Mesenteric fat pad (tissue), 1 donor: ENCODE measurements at regions not wholly inside any gene's neighbourhood (a gene's known extent, or its start where the extent isn't known, plus 50 kb on each side); places are given as distances from the start of the nearest gene placed in this dataset.
A peak's percentile ranks its signal among the peaks of the same experiment; 100 is the strongest.

ENCODE experiments used
- DNase-seq: peaks from one replicate; pipeline ENCODE4 v3.0.0-alpha.2; 2020; ENCODE audit warnings: low spot score
- donor health status: DM: yes; HTN: yes; CAD: no.

DNA sequence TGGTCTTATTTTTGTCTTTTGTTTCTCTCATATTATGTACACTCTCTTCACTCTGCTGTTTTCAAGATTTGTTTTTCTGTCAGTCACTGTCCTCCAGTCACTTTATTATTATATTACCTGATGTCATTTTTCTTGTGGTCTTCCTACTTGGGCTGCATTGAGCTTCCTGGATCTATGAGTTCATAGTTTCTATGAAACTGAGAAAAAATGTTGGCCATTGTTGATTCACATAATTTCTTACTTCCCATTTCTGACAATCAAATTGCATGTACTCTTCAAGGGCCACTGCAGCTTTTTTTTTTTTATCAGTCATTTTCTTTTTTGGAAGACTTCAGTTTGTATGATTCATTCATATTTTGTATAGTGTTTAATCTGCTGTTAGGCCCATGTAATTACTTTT lies 1180.6 kb upstream of the GBE1 start:
- no peak for DNase-seq

DNA sequence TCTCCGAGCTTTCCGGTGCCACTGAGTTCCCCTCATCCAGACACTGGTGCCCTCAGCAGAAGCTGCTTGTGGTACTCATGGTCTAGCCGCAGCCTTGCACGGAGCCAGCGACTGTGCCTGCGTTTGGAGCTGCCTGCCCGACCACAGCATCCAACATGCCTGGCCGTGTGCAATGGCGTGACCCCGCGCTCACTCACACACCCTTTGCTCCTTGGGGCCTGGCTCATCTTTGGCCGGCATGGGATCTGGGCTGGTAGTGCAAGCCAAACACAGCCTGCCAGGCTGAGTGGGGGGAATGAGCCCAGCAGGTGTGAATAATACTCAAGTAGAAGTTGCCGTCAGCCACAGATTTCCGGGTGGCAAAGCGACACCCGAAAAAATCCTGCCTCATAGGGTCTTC lies 1178.7 kb upstream of the GBE1 start:
- DNase-seq, result peak; percentile 74

DNA sequence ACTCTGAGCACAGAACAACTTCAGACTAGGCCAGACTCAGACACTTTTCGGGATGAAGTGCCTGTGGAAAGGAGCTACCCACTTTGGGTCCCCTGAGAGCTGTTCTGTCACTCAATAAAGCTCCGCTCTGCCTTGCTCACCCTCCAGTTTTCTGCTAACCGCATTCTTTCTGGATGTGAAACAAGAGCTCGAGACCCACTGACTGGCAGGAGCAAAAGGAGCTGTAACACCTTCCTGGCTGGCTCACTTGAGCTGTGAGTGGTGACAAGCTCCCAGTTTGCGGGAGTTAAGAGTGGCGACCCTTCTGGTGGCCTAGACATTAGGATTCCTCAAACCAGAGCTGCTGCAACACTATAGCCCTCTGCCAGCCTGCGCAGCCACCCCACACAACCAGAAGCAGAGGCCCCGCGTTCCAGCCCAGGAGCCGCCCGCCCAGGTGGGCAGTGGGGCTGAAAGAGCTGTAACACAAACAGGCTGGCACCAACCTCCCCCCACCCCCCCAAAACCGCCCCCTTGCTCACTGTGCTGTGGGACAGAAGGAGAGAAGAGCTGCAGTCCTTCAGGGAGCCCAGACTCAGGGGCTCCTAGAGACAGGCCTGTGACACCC lies 1178.1 kb upstream of the GBE1 start:
- DNase-seq, result no peak

DNA sequence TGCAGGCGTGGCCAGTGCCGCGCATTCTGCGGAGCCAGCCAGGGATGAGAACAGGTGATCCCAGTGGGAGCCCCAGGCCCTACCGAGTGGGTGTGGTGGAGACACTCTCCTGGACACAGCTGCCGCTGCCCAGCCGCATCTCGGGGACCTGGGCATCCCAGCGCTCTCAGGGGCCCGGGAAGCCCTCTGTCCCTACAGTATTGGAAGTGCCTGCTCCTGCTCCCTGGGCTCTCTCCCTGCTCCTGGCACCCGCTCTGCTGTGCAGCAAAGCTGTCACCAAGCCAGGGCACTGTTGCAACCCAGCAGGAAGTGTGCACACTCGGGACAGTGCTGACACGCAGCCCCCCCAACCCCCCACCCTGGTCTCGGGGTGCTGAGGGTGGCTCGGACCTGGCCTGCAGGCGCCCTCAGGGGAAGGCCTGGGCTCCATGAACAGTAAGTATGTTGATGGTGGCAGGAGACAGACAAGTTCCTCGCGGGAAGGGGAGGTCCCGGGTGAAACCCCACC lies 1177.4 kb upstream of the GBE1 start:
- DNase-seq, result peak; percentile 69

DNA sequence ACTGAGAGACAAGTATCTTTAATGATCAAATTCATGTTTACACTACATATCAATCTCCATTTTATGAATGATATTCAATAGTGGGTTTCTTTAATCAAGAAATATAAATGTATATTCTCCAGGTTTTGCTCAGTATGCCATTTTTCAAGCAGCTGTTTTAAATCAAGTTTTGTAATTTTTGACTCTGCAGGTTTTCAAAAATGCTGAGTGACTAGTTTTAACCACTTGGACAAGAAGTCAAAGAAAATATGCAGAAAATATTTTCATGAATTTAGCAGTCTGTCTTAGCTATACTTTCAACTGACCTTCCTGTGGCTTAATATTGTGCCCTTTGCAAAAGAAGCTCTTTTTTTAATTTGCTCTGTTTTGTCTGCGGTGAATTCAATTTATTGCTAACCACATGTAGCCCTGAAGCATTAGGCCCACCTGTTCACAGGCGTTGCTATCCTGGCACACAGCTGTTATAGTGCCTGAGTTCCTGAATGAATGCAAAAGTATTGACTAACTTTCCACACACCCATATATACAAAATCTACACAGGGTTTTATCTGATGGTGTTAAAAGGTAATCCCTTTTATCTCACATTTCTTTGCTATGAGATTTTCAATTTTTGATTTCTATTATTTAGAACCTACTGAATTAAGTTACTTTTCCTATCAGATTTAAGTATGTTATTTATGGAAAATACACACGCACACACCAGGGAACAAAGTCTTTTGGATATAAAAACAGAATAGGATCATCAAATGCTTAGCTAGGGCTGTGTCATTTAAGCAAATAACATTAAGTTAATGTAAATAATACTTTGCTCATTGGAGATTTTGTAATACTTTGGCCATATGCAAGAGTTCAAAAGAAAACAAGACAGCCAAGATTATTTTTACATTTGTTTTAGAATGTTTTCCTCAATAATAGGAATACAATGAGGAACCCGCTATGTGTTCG lies 1166.1 kb upstream of the GBE1 start:
- no peak for DNase-seq

DNA sequence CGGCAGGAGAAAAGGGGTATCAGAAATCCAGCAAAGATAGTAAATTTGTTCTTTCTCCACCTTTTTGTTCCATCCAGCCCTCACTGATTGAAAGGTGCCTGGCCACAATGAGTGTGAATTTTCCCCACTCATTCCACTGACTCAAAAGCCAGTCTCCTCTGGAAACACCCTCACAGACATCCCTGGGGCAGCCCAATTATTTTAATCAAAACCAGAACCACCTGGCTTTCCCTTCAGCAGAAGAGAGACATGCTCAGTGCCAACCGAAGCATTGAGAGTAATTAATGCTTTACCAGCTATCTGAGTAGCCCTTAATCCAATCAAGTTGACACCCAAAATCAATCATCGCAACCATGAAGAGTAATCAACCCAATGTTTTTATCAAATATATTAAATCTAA lies 1129.6 kb upstream of the GBE1 start:
- no peak for DNase-seq

DNA sequence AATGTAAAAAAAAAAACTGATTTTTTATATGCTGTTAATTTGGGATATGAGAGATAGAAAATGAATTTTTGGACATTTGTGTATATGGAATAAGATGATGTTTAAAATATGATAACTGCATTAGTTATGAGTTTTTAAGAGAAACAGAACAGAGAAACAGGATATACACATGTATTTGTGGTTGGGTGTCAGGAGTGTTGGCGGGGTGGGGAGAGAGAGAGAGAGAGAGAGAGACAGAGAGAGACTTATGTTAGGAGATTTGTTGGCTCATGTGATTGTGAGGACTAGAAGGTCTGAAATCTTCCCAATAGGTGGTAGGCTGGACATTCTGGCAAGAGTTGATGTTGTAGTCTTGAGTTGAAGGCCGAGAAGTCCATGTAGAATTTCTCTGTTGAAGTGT lies 1121.6 kb upstream of the GBE1 start:
- DNase-seq, result no peak

DNA sequence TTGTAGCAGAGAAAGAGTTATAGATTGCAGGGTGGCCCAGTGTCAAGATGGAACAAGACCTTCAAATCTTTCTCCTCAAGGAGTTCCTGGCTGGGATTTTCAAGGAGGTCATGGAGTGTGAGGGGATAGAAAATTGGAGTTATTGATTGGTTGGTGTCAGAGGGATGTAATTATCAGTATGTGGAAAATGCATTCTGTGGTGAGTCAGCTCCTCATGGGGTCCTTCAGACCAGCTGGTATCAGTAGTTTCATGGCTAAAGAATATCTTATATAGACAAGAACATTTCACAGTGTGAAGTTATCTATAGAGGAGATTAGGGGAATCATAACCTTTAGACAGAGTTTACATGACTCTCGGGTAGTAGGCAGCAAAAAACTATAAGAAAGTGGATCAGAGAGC lies 1114.0 kb upstream of the GBE1 start:
- no peak for DNase-seq

DNA sequence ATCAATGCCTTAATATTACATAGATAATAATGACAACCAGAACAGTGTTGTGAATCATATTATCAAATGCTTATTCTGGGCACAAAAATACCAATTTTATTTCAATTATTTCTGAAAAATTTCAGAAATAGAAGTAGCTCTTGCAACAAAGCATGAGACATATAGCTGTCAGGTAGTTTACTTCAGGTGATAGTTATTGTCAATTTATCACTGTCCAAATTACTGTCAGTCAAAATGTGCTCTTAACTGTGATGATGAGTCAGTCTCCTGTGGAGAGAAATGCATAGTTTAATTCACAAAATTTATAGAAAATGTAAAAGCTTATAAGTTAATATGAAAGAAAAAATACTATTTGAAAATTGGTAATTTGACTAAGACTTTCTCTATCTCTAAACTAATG lies 1078.4 kb upstream of the GBE1 start:
- no peak for DNase-seq

DNA sequence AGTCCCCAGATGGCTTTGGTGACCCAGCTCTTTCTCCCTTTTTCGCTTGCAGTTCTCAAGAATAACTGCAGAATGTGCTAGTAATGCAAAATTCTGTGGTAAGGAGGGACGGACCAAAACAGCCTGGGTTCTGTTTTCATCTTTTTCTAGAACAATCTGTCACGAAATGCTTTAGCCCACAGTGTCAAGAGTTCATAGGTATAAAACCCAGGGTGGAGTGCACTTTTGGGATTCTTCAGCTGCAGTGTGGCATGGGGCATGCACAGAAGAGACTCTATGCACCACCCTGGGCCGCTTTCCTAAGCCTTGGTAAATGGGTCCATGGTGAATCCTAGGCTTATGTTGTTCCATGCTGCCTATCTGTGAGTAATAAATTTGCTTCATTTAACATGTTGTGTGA lies 1072.7 kb upstream of the GBE1 start:
- no peak for DNase-seq

DNA sequence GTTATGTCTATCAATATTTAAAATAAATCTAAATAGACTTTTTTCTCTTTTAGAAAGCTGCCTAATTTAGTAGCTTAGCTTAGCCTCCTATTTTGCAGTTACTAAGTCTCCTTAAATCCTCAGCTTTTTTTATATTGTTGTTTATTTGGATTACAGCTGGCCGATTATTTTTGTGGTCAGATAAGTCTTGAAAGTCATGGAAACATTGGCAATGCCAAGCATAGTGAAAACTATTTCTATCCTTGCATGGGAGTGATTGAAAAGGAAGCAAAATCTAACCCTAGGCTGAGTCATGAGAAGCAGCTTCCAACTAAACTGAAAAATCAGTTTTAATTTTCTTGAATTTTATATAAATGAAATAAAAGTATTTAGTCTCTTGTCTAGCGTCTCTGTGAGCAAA lies 1063.0 kb upstream of the GBE1 start:
- DNase-seq, result no peak

DNA sequence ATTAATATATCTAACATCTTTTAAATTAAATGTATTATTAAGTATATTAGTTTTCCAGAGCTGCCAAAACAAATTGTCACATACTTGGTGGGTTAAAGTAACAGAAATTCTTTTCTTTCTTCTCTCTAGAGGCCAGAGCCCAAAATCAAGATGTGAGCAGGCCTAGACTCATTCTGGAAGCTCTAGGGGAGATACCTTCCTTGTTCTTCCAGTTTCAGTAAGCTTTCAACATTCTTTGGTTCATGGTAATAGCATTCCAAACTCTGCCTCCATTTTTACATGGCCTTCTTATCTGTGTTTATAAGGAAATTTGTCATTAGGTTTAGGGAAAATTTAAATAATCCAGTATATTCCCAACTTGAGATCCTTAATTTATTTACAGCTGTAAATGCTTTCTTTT lies 1054.6 kb upstream of the GBE1 start:
- no peak for DNase-seq

DNA sequence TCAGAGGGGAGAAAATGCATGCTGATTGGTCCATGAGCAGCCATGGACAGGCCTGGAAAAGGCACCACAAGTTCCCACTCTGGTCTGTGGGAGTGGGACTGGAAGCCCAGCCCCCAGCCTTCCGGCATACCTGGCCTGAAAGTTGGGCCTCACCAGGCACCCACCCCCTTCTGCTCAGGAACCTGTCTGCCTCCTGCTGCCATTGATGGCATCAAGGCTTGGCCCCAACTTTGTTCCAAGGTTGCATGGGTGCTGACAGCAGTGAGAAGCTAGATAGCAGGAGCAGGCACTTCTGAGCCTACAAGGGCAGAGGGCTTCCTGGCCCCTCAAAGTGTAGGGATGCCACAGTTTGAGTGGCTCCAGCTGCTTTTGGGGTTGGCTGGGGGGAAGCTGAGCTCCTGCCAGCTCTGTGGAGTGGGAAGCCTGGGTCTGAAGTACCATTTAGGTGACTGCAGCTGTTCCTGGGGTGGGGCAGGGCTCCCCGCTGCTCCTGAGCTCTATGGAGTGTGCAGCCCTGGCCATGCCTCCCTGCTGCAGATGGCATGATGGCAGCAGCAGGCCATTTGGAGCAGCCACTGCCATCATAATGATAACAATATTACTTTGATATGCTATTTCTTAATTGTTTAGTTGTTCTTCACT lies 1054.1 kb upstream of the GBE1 start:
- no peak for DNase-seq

DNA sequence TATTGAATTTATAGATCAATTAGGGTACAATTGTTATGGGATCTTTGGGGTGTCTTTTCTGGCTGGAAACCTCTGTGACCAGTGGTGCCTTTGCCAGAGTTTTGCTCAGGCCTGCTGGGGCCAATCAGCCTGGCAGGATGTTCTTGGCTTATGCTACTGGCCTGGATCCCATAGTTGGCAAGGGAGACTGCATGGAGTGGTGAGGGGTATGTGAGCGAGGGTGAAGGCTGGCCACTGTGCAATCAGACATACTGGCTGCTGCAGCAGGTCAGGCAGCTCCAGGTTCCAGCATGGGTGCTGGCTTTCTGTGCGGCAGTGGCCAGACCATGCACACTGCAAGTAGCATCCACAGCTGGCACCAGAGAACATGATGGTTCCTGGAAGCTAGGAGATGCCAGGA lies 1053.2 kb upstream of the GBE1 start:
- DNase-seq, result no peak

DNA sequence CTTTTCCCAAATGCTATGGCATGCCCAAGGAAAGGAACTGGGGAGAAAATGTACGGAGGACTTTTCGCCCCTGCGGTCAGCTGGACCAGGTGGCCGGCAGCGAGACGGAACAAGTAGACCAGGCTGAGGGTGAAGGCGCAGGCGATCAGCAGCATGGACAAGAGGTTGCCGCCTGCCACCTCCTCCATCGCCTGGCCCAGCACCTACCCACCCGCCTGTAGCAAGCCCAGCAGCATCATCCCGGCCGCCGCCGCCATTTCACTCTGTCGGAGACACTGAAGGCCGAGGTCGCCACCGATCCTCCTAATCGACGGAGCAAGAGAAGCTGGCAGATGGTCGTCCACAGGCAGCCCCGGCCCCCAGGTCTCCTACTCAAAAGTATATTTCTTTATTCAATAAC lies 1046.3 kb upstream of the GBE1 start:
- DNase-seq, result no peak

DNA sequence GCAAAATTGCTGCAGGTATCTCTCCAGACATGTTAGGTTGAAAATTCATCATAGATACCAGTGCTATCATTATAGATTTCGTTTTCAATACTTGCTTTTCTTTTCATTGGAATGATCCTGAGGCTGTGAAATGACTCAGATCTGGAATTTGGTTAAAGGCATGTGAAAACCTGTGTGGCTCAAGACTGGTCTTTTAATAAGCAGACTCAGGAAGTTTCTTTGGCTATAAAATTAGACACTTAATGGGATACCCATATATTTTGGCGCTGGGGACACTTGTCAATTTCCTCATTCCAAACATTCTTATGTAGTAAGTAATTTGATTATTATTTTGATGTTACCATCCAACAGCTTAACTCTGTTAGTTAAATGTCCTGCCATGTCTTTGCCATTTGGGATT lies 1041.1 kb upstream of the GBE1 start:
- DNase-seq, result no peak

DNA sequence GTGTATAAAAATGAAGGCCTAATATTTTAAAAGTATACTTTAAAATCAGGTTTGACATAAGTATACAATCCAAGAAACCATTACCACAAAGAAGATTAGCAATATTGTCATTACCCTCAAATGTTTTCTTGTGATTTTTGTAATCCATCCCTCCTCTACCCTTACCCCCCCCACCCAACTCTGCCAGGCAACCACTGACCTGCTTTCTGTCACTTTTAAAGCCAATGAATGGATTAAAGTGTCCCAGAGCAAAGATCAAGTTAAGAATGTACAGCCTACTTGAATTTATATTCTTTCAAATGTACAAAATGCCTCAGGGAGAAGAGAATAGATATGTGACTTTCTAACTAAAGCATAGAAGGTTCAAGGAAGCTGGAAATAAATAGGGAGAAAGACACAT lies 1038.8 kb upstream of the GBE1 start:
- DNase-seq, result no peak

DNA sequence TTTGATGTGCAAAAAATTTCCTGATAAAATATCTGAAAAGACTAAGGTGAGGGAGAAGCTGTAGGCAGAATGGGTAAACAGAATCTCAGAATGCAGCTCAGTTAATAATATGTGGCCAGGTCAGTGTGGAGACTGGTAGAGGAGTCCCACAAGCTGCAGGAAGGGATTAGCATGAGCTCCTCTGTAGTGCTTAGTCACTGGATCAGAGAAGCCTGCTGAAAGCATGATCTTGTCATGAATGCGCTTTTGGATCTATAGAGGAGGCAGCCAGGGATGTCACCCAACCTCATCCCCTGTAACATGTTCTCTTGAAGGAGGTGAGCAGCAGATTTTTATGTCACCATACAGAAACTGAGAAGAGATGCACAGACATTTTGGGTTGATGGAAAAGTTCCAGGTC lies 1035.3 kb upstream of the GBE1 start:
- no peak for DNase-seq

DNA sequence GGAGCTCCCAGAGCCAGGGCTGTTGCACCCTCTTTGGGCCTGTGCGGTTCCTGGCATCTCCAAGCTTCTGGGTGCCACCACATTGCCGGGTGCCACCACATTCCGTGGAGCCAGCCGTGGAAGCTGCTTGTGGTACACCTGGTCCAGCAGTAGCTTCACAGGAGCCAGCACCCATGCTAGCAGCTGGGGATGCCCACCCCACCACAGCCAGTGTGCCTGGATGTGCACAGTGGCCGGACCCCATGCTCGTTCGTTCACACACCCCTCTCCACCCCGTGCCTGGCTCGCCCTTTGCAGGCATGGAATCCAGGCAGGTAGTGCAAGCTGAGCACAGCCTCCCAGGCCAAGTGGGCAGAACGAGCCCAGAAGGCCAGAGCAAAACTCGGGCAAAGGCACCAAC lies 1029.8 kb upstream of the GBE1 start:
- no peak for DNase-seq

DNA sequence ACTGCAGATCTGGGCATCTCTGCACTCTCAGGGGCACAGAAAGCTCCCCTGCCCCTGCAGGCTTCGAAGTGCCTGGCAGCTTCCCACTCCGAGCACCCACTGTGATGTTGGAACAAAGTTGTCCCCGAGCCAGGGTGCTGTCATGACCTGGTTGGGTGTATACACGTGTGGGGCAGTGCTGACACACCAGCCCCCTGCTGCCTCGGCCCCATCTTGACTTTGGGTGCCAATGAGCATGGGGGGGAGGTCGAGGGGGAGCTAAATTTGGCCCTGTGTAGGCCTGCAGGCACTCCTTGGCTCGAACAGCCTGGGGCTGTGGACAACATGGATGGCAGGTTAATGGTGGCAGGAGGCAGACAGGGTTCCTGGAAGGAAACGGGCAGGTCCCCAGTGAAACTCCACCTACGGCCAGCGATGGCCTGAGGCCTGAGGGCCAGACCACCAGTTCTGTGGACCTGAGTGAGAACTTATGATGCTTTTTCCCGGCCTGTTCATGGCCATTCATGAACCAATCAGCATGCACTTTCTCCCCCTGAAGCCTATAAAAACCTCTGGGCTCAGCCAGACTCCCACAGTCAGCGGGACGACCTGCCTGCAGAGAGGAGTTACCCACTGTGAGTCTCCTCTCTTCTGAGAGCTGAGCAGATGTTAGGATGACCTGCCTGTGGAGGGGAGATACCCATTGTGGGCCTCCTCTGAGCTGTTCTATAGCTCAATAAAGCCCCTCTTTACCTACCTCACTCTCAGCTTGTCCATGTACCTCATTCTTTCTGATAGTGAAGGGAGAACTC lies 1029.1 kb upstream of the GBE1 start:
- DNase-seq, result no peak

DNA sequence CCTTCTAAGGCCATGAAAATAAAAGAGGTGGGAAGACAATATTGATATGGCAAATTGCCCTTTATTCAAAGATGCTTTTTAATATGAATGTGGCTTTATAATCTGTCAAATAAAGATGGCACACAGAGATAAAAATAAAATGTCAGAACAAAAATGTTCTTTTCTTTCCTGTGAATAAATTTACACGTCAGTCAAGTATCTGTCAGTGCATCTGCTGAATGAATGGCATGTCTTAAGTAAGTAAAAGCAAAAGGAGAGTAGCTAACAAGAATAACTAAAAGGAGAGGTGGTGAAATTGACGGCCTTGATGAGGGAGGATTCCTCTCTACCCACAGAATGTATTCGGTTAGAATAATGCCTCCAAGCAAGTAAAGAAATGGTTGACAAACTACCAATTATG lies 1021.7 kb upstream of the GBE1 start:
- no peak for DNase-seq

DNA sequence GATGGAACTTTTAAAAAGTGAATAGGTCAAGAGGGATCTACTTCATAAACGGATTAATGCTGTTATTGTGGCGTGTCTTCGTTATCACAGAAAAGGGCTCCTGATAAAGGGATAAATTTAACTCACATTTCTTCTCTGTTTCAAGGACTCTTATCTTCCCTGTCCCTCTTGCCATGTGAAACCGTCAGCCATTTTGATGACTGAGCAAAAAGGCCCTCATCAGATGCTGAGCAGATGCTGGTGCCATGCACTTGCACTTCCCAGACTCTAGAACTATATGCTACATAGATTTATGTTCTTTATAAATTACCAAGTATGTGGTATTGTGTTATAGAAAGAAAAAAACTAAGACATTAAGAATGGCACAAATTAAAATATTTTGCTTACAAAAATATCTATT lies 1011.8 kb upstream of the GBE1 start:
- DNase-seq, result no peak
